ENCODE measurements at regions not wholly inside any gene's neighbourhood (a gene's known extent, or its start where the extent isn't known, plus 50 kb on each side); places are given as distances from the start of the nearest gene placed in this dataset.

DNA sequence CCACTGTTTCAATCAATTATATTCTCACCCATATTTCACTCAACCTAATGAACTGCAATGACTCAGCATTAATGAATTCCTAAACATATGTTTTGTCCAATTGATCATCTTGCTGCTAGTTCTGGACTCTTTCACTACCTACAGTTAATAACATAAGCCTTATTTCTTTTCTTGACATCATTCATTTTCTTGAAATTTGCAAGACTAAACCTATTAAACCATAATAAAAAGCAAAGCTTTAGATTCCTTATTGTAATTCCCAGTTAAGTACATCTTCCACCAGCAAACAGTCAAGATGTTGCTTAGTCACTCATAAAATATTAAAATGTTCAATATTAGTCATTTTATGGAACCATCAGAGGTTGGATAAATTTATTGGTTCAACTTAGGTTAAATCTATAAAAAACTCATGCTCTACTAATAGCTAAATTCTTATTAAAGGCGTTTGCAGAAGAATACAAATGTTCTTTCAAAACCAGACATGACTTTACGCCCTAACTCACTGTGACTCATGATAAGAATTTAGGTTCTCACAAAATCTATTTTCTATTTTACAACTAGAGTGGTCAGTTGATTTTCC is 599.4 kb downstream of the RNF144A start:
- TF ChIP-seq, protein P1, sequence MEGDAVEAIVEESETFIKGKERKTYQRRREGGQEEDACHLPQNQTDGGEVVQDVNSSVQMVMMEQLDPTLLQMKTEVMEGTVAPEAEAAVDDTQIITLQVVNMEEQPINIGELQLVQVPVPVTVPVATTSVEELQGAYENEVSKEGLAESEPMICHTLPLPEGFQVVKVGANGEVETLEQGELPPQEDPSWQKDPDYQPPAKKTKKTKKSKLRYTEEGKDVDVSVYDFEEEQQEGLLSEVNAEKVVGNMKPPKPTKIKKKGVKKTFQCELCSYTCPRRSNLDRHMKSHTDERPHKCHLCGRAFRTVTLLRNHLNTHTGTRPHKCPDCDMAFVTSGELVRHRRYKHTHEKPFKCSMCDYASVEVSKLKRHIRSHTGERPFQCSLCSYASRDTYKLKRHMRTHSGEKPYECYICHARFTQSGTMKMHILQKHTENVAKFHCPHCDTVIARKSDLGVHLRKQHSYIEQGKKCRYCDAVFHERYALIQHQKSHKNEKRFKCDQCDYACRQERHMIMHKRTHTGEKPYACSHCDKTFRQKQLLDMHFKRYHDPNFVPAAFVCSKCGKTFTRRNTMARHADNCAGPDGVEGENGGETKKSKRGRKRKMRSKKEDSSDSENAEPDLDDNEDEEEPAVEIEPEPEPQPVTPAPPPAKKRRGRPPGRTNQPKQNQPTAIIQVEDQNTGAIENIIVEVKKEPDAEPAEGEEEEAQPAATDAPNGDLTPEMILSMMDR (conservative IDR thresholded peaks at IDR 0.05; ENCODE audit: low read depth, low read length) = no peak
- DNase-seq (ENCODE audit: low read depth) = no peak
- H3K4me3 ChIP-seq (ENCODE audit: low read length) = no peak overlapping the region

DNA sequence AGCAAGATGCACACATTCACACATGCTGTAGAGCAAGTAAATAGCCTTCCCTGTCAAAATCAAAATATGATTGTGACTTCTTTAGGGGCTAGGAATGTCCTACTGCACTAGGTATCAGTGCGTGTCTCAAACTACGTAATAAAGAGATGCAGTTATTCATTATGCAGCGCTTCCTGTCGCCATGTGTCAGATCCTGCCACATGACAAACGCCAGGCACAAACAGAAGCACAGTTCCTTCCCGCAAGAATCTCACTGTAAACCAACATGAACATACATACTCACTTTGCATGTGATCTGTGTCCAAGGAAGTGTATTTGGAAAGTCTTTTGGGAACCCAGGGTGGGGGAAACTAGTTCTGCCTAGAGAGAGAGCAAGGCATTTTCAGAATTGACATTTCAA is 599.9 kb downstream of the RNF144A start:
- TF ChIP-seq, protein P1 (conservative IDR thresholded peaks at IDR 0.05; ENCODE audit: low read depth, low read length) = no peak
- DNase-seq (ENCODE audit: low read depth) = no peak
- H3K4me3 ChIP-seq (ENCODE audit: low read length) = no peak overlapping the region

DNA sequence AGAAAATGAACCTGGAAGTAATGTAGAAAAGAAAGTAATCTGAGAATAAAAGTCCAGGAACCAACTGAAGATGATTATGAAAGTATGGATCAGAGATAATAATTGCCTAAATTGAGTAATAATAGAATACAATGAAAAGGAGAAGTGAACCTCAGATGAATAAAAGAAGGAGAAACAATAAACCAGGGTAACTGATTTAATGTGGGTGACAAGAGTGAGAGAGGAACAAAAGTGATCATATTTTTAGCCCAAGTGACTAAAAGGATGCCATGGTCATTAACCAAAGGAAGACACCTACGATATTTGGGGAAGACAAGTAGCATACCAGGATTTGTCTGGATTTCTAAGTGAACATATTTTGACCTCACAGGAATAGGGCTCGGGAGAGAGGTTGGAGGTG is 600.6 kb downstream of the RNF144A start:
- no peak overlapping the region for H3K4me3 ChIP-seq (ENCODE audit: low read length)
- DNase-seq (ENCODE audit: low read depth) = no peak
- TF ChIP-seq, protein P1 (conservative IDR thresholded peaks at IDR 0.05; ENCODE audit: low read depth, low read length) = no peak

DNA sequence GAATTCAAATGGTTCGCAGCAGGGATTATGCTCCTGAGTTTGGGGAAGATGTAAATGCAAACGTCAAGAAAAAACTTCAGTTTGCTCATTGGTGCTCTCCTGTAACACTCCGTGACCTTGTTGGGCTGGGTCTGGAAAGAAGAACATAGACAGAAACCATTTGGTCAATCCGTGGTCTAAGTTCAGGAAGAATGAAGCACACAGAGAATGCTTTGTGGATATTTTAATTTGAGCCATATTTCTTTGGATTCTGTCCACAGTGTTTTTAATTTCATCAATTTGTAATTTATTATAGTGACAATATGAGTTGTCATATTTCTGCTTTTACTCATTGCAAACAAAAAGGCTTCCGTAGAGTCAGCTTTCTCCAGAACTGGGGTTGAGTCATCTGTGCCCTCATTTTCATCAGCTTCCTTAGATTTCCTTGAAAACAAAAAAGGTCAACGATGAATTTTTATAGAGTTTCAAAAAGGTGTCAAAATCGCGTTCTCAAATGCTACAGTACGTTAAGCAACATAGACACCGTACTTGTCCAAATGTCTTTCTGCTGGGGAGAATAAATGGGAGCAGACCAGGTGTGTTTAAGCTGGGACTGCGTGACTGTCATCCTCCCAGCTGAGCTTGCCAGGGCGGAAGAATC is 606.4 kb downstream of the RNF144A start:
- no peak overlapping the region for H3K4me3 ChIP-seq (ENCODE audit: low read length)
- no peak for DNase-seq (ENCODE audit: low read depth)
- TF ChIP-seq, protein P1 (conservative IDR thresholded peaks at IDR 0.05; ENCODE audit: low read depth, low read length) = no peak

DNA sequence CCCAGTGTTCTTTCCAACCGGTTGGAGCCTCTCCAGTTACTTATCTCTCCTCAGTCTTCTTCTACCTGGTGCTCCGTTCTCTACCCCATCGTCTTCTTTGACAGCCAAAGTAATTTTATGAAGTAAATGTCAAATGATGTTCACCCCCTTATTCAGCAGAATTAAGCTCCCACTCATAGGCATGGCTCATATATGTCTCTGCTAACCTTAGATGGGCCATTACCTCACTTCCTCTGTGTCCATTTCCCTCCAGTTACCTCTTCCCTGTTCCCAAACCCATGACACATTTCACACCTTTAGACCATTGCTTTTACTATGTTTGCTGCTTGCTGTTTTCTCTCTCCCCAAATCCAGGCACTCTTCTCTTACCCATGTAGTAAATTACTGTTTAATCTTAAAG is 607.0 kb downstream of the RNF144A start:
- H3K4me3 ChIP-seq (ENCODE audit: low read length) = no peak overlapping the region
- TF ChIP-seq, protein P1 (conservative IDR thresholded peaks at IDR 0.05; ENCODE audit: low read depth, low read length) = no peak
- no peak for DNase-seq (ENCODE audit: low read depth)

DNA sequence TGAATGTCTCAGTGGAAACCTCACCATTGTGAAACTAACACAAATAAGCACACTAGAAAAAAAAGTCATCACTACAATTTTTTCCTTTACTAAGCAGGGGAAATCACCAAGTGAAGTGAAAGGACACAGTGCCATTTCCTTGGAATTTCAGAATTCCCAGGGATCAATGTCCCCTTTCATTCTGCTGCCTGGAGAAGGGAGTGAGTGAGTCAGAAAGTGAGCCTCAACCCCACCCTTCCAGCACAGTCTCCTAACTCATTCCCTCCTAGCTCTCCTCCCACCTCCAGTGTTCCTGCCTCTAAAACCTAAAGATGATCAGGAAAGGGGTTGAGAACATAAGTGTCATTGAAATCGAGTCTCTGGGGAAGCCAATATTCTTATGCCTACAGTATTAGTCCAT is 608.5 kb downstream of the RNF144A start:
- TF ChIP-seq, protein P1 (conservative IDR thresholded peaks at IDR 0.05; ENCODE audit: low read depth, low read length) = no peak
- DNase-seq (ENCODE audit: low read depth) = no peak

DNA sequence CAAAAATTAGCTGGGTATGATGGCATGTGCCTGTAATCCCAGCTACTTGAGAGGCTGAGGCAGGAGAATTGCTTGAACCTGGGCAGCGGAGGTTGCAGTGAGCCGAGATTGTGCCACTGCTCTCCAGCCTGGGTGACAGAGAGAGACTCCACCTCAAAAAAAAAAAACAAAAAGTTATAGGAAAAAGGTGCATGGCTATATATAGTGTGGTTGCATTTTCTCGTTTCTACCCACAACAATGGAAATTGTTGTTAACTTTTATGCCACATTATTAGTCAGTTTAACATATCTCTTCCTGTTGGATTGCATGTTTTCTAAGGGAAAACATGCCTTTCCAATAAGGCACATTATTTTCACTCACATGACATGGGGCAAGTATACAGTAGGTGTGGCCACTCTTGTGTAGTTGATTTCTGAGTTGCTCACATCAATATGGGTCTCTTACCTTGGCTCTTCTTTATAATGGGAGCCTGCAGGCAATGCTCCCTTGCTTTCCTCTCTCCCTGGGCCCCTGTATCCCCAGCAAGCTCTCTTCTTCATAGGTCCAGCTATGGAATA is 610.0 kb downstream of the RNF144A start:
- H3K4me3 ChIP-seq (ENCODE audit: low read length) = no peak overlapping the region
- no peak for DNase-seq (ENCODE audit: low read depth)
- TF ChIP-seq, protein P1 (conservative IDR thresholded peaks at IDR 0.05; ENCODE audit: low read depth, low read length) = no peak

More for the DNA sequence above, 608.5 kb downstream of the RNF144A start:
- H3K4me3 ChIP-seq (ENCODE audit: low read length) = no peak overlapping the region

Data from retinal pigment epithelial cell (primary cell).